Keratinocyte (primary cell): ENCODE measurements at regions not wholly inside any gene's neighbourhood (a gene's known extent, or its start where the extent isn't known, plus 50 kb on each side); places are given as distances from the start of the nearest gene placed in this dataset.

ENCODE experiments used
- EZH2 ChIP-seq: IDR thresholded peaks from one replicate; pipeline ENCODE4 v1.6.1; 2012; ENCODE audit warnings: inconsistent platforms, mild to moderate bottlenecking, low read length, moderate library complexity
- TF ChIP-seq, protein P1 (sequence below), 3 experiments: IDR thresholded peaks in 1 of 3; conservative IDR thresholded peaks in 1 of 3; optimal IDR thresholded peaks in 1 of 3; 2 replicates in 2 of 3; 3 replicates in 1 of 3; pipeline versions ENCODE3 to v1.5.1; 2011; ENCODE audit warnings: low read length in 3 of 3, mild to moderate bottlenecking in 3 of 3, moderate library complexity in 2 of 3, control low read depth in 1 of 3, inconsistent platforms in 1 of 3; ENCODE audit not compliant: insufficient read depth in 2 of 3; ENCODE audit errors: extremely low read depth in 1 of 3

DNA sequence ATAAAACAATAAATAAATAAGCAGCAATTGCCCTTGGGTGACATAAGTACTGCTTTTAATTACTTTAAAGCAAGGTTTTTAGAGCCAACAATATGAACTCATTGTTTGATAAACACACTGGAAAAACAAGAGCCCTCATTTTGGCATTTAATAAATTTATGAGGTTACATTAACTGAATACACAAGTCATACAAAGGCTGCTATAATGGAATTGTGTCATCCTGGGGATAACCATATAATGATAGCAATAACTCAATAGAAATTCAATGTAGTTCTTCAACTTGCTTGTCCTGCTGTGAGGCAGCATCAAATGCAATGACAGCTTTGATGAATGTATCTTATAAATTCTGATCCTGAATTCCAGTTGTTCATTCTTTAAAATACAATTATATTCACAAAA is 1512.5 kb downstream of the STIM2 start:
- no peak for TF ChIP-seq EZH2
- TF ChIP-seq, protein P1, sequence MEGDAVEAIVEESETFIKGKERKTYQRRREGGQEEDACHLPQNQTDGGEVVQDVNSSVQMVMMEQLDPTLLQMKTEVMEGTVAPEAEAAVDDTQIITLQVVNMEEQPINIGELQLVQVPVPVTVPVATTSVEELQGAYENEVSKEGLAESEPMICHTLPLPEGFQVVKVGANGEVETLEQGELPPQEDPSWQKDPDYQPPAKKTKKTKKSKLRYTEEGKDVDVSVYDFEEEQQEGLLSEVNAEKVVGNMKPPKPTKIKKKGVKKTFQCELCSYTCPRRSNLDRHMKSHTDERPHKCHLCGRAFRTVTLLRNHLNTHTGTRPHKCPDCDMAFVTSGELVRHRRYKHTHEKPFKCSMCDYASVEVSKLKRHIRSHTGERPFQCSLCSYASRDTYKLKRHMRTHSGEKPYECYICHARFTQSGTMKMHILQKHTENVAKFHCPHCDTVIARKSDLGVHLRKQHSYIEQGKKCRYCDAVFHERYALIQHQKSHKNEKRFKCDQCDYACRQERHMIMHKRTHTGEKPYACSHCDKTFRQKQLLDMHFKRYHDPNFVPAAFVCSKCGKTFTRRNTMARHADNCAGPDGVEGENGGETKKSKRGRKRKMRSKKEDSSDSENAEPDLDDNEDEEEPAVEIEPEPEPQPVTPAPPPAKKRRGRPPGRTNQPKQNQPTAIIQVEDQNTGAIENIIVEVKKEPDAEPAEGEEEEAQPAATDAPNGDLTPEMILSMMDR (optimal IDR thresholded peaks at IDR 0.05 in 1 of 3, IDR thresholded peaks at IDR 0.05 in 1 of 3, conservative IDR thresholded peaks at IDR 0.05 in 1 of 3; ENCODE audit: extremely low read depth in 1 of 3, insufficient read depth in 2 of 3, low read length in 3 of 3): no peak
